GM19023 (cell line): ENCODE measurements at regions not wholly inside any gene's neighbourhood (a gene's known extent, or its start where the extent isn't known, plus 50 kb on each side); places are given as distances from the start of the nearest gene placed in this dataset.
"Not testable (repeated sequence)": the region's sequence is repeated elsewhere in the genome, so short reads cannot be mapped to it uniquely, and the experiment has no call there.

Source experiments
- ATAC-seq: cut with Tn5 transposase; IDR thresholded peaks from one replicate; pipeline ENCODE4 v1.9.1; 2021; ENCODE audit warnings: mild to moderate bottlenecking, moderate library complexity; ENCODE audit not compliant: unreplicated experiment

GRCh38 chr17:20681746-20682722 lies 102.5 kb downstream of the CDRT15L2 start:
- ATAC-seq, result not testable (repeated sequence)

- ATAC-seq, result not testable (repeated sequence)
Measured at GRCh38 chr17:20683651-20684229, 104.2 kb downstream of the CDRT15L2 start.

GRCh38 chr17:20684975-20685374 lies 105.5 kb downstream of the CDRT15L2 start:
- ATAC-seq, result not testable (repeated sequence)

- not testable (repeated sequence) for ATAC-seq
Measured at GRCh38 chr17:20687584-20687983, 108.1 kb downstream of the CDRT15L2 start.

- not testable (repeated sequence) for ATAC-seq
Measured at GRCh38 chr17:20689170-20689749, 109.7 kb downstream of the CDRT15L2 start.

GRCh38 chr17:20692706-20693105 lies 113.2 kb downstream of the CDRT15L2 start:
- not testable (repeated sequence) for ATAC-seq

- not testable (repeated sequence) for ATAC-seq
Measured at GRCh38 chr17:20695871-20696270, 116.3 kb downstream of the CDRT15L2 start.

GRCh38 chr17:20698463-20699206 lies 119.1 kb downstream of the CDRT15L2 start:
- ATAC-seq, result peak; percentile 76

- ATAC-seq, result not testable (repeated sequence)
Measured at GRCh38 chr17:20700528-20700927, 121.0 kb downstream of the CDRT15L2 start.

GRCh38 chr17:20701366-20701765 lies 121.8 kb downstream of the CDRT15L2 start:
- ATAC-seq, result not testable (repeated sequence)

- no peak for ATAC-seq
Measured at GRCh38 chr17:20702692-20703091, 123.2 kb downstream of the CDRT15L2 start.

- ATAC-seq, result no peak
Measured at GRCh38 chr17:20703781-20704180, 124.3 kb downstream of the CDRT15L2 start.

- not testable (repeated sequence) for ATAC-seq
Measured at GRCh38 chr17:20705186-20705585, 125.7 kb downstream of the CDRT15L2 start.

- ATAC-seq, result no peak
Measured at GRCh38 chr17:20706751-20707373, 127.3 kb downstream of the CDRT15L2 start.

GRCh38 chr17:20708821-20709220 lies 129.3 kb downstream of the CDRT15L2 start:
- ATAC-seq, result not testable (repeated sequence)

- not testable (repeated sequence) for ATAC-seq
Measured at GRCh38 chr17:20716481-20716880, 137.0 kb downstream of the CDRT15L2 start.

GRCh38 chr17:20721171-20721570 lies 141.6 kb downstream of the CDRT15L2 start:
- no peak for ATAC-seq

- ATAC-seq, result not testable (repeated sequence)
Measured at GRCh38 chr17:20724391-20724790, 144.9 kb downstream of the CDRT15L2 start.

GRCh38 chr17:20727201-20727600 lies 147.7 kb downstream of the CDRT15L2 start:
- ATAC-seq, result not testable (repeated sequence)

GRCh38 chr17:20728181-20728580 lies 148.7 kb downstream of the CDRT15L2 start:
- ATAC-seq, result no peak
